HG03025 (cell line): ENCODE measurements at regions not wholly inside any gene's neighbourhood (a gene's known extent, or its start where the extent isn't known, plus 50 kb on each side); places are given as distances from the start of the nearest gene placed in this dataset.

Source experiments
- ATAC-seq: cut with Tn5 transposase; IDR thresholded peaks from one replicate; pipeline ENCODE4 v1.9.1; 2021; ENCODE audit warnings: mild to moderate bottlenecking, moderate library complexity; ENCODE audit not compliant: unreplicated experiment, low FRiP score

GRCh38 chr1:229114315-229114714 is 156.6 kb upstream of the RAB4A start:
- ATAC-seq: no peak

GRCh38 chr1:229114850-229115365 is 156.0 kb upstream of the RAB4A start:
- ATAC-seq: no peak

DNA sequence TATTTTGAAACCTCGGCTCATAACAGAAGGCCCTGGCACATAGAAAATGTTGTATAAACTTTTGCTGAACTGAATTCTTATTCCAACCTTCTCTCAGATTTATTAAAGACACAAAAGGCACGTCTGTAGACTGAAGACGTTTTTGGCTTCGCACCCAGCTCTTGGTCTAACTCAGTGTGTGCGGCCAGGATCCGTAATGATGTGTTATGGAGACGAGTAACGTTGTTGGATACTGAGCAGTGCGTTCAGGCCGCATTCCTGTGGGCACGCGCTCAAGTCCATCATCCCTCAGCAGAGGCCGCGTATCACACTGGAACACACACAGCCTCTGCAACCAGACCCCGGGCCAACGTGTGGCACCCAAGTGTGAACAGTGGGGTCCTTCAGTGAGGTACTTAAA is 154.8 kb upstream of the RAB4A start:
- no peak for ATAC-seq

DNA sequence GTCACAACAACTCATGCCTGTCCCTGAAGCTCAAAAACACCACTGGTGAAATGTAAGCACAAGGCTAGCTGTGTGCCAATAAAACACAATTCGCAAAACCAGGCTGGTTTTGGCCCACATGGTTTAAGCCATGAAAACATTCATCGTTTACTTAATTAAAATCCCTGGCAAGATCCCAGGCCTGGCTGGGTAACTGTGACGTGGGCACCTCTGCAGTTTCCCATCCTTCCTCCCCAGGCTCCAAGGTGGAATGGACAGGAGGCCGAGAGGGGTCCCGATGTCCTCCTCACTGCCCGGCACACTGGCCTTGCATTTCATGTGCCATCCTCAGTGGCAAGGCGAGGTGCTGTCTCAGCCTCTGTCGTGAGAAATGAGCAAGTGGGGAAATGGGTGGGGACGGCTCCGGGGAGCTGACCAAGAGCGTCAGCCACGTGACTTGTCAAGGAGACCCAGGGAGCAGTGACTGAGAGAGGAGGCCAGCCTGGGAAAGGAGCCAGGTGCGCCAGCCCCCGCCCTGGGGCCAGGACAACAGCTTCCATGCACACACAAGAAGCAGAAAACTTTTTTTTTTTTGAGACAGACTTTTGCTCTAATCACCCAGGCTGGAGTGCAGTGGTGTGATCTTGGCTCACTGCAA is 153.1 kb upstream of the RAB4A start:
- no peak for ATAC-seq

GRCh38 chr1:229118477-229119061 is 152.3 kb upstream of the RAB4A start:
- ATAC-seq: no peak

DNA sequence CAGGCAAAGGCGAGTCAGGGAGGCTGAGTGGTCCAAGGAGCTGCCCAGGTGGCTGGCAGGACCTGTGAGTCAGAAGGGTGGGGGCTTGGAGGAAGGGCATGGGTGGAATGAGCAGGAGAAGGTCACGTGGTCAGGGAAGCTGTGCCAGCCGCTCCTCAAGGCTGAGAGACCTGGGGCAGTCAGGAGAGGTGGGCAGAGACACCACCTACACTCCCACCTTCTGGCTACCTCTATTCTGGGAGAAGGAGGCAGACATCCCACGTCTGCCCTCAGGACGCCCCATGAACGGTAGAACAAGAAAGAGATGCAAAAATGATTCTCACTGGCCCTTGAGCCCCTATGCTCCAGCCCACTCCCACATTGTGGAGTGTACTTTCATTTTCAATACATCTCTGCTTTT is 151.8 kb upstream of the RAB4A start:
- no peak for ATAC-seq

GRCh38 chr1:229119876-229120275 is 151.0 kb upstream of the RAB4A start:
- no peak for ATAC-seq

DNA sequence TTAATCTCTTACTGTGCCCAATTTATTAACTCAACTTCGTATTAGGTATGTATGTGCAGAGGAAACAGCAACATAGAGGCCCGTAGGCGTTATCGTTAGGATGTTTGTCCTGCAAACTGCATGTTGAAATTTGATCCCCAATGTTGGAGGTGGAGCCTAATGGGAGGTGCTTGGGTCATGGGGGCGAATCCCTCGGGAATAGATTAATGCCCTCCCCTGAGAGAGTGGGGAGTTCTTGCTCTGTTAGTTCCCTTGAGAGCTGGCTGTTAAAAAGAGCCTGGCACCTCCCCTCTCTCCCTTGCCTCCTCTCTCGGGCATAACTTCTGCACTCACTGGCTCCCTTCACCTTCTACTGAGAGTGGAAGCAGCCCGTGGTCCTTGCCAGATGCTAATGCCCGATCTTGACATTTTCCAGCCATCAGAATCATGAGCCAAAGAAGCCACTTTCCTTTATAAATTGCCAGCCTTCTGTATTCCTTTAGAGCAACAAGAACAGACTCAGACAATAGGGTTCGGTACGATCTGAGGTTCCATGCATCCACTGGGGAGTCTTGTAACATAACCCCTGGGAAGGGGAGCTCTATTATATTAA is 149.0 kb upstream of the RAB4A start:
- no peak for ATAC-seq

DNA sequence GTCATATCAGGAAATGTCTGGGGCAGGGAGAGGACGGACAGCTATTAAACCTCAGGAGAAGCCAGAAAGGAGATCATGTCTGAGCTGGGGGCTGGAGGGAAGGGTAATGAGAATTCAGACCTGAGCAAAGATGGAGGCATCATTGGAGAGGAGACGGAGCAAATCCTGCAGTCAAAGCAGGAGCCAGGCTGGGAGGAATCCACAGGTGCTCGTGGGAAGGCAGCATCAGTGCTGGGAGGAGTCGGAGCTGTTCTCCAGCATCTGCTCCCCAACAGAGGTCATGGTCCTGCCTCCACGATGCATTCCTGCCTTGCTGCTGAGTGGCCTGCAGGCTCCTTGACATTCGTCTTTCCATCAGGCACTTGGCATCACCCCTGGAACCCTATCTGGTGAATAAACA is 148.3 kb upstream of the RAB4A start:
- ATAC-seq: no peak

- ATAC-seq: no peak
Observed at GRCh38 chr1:229124116-229124515, 146.8 kb upstream of the RAB4A start.

DNA sequence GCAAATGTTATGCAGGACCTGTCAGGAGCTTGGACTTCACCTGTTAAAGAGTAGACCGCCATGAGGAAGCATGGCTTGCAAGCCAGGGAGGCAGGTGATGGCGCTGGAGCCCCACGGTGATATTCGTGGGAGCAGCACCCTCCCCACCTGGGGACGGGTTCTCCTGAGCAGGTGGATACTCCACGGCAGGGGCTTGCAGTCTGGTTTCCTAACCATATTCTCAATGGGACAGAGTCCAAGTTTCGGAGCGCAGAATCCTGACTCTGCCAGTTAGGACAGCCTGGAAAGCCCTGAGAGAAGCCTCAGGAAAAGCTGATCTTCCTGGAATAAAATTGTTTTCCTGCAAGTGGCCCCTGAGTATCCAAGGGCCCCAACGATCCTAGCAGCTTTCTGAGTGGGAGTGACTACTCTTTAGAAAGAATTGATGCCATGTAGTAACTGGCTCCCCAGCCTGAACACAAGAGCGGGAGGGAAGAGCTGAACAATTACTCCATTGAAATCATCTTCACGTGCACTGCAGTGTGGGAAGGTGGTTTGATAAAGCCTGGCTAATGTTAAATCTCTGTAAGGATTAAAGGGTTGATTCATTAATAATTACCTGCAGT is 146.3 kb upstream of the RAB4A start:
- no peak for ATAC-seq

DNA sequence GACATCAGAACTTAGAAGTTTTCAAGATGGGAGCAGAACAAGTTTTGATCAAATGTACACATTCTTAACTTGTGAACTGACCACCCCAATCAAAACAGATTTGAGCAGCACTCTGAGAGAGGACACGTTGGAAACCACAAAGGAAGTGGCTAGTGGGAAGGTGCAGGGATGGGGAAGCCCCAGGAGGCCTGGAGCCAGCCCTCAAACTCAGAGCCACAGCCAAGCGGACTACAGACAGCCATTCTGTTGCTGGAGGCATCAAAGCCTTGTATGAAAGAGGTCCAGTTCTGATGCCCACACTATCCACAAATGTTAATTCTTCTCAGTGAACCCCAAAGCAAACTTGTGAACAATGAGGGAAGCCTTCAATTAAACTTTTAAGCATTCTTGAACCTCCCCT is 143.6 kb upstream of the RAB4A start:
- ATAC-seq: no peak

DNA sequence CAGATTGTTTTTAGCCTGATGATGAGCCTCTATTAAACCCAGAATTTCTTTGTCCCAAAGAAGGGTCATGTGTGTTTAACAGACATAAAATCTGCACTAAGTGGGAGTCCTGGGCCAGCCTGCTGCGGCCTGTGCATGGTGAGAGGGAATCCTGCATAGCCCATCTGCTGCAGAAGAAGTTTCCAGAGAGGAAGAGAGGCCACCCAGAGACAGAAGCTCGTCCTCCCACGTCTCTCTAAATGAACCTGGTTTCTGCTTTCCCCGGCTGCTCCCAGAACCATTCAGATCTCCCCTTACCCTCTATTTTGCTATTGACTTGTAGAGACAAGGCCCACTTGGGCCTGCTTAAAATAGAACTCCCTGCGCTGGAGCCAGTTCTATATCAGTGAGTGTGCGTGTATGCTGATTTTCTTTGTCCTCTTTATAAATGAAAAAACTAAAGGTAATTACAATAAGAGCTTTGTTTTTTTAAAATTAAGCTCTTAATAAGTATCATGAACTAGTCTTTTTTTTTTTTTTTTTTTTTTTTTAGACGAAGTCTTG is 142.8 kb upstream of the RAB4A start:
- no peak for ATAC-seq

GRCh38 chr1:229129301-229130027 is 141.4 kb upstream of the RAB4A start:
- no peak for ATAC-seq

GRCh38 chr1:229130028-229130668 is 140.8 kb upstream of the RAB4A start:
- ATAC-seq: no peak

- ATAC-seq: no peak
Observed at GRCh38 chr1:229131243-229132105, 139.4 kb upstream of the RAB4A start.

- no peak for ATAC-seq
Observed at GRCh38 chr1:229132106-229132443, 138.8 kb upstream of the RAB4A start.

DNA sequence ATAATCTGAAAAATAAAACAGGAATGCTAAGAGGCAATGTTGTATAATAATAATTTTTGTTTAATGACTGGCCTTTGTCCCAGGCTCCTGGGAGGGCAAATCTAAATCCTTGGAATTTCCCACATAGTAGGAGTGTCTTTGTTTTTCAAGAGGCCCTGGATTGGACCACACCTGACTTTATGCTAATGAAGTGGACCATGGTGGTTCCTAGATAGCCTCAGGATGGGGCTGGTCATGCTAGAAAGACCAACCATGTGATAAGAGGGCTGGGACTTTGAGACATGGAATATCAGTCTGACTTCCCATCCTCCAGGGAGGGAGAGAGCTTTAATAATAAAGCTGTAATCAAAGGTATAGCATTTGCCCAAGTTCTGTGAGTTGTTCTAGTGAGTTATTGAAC is 138.2 kb upstream of the RAB4A start:
- no peak for ATAC-seq

DNA sequence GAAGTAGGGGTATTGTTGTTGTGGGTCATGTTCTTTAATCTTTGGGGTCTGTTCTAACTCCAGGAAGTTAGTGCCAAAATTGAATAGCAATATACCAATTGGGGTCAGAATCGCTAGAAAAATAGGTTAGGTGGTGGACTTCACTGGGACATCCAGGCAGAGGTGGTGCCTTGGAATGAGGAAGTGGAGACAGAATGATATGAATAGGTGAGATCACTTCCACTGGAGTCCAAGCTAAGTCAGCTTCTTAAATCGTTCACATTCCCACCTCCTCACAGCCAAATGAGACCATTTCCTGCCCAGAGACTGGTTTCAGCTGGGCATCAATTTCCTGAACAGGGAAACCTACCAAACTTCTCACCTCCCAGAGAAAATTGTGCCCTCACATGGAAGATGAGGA is 137.8 kb upstream of the RAB4A start:
- no peak for ATAC-seq
